OCI-M1 (cell line): ENCODE measurements at regions not wholly inside any gene's neighbourhood (a gene's known extent, or its start where the extent isn't known, plus 50 kb on each side); places are given as distances from the start of the nearest gene placed in this dataset.
A peak's percentile ranks its signal among the peaks of the same experiment; 100 is the strongest.
"Not testable (repeated sequence)": the region's sequence is repeated elsewhere in the genome, so short reads cannot be mapped to it uniquely, and the experiment has no call there.

Experiments
- DNase-seq: peaks from one replicate; lab custom pipeline; 2025; lab: John Stamatoyannopoulos, UW

GRCh38 chrX:65451663-65452062 is 82.9 kb downstream of the LAS1L start:
- peak; percentile 64 for DNase-seq

DNA sequence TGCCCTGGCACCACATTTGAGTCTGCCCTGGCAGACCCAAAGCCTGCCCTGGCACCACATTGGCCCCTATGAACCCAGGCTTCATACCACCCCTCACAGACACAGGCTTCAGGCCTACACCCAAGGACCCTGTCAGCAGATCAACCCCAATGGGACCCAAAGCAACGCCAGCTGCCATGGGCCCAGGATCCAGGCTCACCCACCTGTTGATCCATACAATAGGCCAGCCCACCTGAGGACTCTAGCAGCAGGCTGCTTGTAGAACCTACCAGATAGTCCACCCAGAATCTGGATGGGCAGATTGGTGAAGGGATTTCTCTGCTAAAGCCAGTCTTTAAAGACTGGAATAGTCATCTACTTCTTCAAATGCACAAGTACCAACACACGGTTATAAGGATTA is 114.4 kb downstream of the LAS1L start:
- no peak for DNase-seq

GRCh38 chrX:65407662-65408061 is 126.9 kb downstream of the LAS1L start:
- DNase-seq = not testable (repeated sequence)

DNA sequence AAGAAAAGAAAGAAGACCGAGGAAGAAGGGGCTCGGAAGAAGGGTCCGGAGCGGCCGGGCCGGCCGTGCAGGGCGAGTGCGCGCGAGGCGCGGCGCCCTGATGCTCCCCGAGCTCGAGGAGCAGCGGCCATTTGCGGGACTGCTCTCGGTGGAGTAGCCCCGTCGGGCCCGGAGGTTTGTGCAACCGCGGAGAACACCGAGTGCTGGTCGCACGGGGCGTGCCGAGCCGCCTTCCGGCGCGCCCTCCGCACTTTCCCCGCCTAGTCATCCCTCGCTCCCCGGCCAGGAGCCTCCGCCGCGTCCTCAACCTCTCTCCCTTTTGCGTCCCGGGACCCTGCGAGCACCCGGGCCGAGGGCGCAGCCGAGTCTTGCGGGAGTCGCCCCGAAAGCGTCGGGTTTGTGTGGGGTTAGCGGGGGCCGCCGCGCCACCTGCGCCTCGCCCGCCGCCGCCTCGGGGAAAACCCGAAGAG is 127.4 kb downstream of the LAS1L start:
- DNase-seq = no peak

DNA sequence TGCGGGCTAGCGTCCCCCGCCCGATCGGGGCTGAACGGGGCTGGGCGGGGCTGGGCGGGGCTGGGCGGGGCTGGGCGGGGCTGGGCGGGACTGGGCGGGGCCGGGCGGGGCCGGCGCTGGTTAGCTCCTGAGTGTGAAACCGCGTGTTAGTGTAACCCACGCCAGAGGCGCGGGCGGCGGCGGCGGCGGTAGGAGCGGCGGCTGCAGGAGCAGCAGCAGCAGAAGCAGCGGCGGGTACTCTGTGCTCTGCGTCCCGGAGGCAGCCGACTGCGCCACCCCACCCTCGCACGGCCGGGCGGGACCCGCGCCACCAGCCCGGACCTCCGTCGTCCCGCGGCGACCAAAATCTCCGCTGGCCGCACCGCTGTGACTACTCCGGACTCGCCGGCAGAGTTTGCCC is 128.1 kb downstream of the LAS1L start:
- no peak for DNase-seq

- DNase-seq = no peak
Observed at GRCh38 chrX:65392284-65392683, 142.3 kb downstream of the LAS1L start.

GRCh38 chrX:65389120-65389519 is 145.5 kb downstream of the LAS1L start:
- not testable (repeated sequence) for DNase-seq
